Breast epithelium (tissue), 4 donors: ENCODE measurements at regions not wholly inside any gene's neighbourhood (a gene's known extent, or its start where the extent isn't known, plus 50 kb on each side); places are given as distances from the start of the nearest gene placed in this dataset.

Experiments
- DNase-seq, 2 donors: peaks; one replicate each; pipeline ENCODE4 v3.0.0-alpha.2; 2019; ENCODE audit warnings: low spot score in 2 of 2
- H3K27ac ChIP-seq, 2 donors: fragments of 200-600 bp; sonication (generic) in 1 of 2; one replicate each; pipeline ENCODE4 v1.5.1; 2016 to 2019; ENCODE audit warnings: mild to moderate bottlenecking in 1 of 2
- H3K27me3 ChIP-seq, 2 donors: fragments of 200-600 bp; sonication (generic) in 1 of 2; one replicate each; pipeline versions ENCODE4 v1.5.1 to v1.6.0; 2017 to 2019; ENCODE audit warnings: control low read depth in 1 of 2, mild to moderate bottlenecking in 1 of 2
- H3K36me3 ChIP-seq: fragments of 200-600 bp; one replicate; pipeline ENCODE4 v1.5.1; 2019
- H3K4me1 ChIP-seq, 2 donors: fragments of 200-600 bp; sonication (generic); one replicate each; pipeline ENCODE4 v1.5.1; 2016 to 2019; ENCODE audit warnings: control low read depth in 1 of 2
- H3K4me3 ChIP-seq, 3 donors: fragments of 200-600 bp; sonication (generic); 1 replicate in 2 of 3; 2 replicates in 1 of 3; pipeline ENCODE4 v1.5.1; 2016 to 2019; ENCODE audit warnings: mild to moderate bottlenecking in 3 of 3, moderate library complexity in 2 of 3
- H3K9me3 ChIP-seq, 2 donors: fragments of 200-600 bp; sonication (generic) in 1 of 2; one replicate each; pipeline ENCODE4 v1.5.1; 2016 to 2019; ENCODE audit warnings: control low read depth in 1 of 2
- CTCF ChIP-seq, 3 donors: fragments of 450-650 bp; IDR thresholded peaks; one replicate each; pipeline ENCODE4 v1.5.1; 2016 to 2017; ENCODE audit warnings: antibody characterized with exemption in 3 of 3, mild to moderate bottlenecking in 3 of 3, moderate library complexity in 3 of 3
- POLR2A ChIP-seq: fragments of 450-650 bp; IDR thresholded peaks from one replicate; pipeline ENCODE4 v1.6.1; 2016; ENCODE audit warnings: antibody characterized with exemption, mild to moderate bottlenecking, moderate library complexity
- POLR2AphosphoS5 ChIP-seq, 3 donors: sonication (generic); formaldehyde crosslinking; IDR thresholded peaks; one replicate each; pipeline ENCODE4 v1.6.1; 2017; ENCODE audit warnings: antibody characterized with exemption in 3 of 3
- intact Hi-C: fragments of 100-400 bp; cut with DNase I; formaldehyde crosslinking; loops from one replicate; pipeline ENCODE4 v1.15.1; 2023; ENCODE audit warnings: low total_unique reads

- intact Hi-C loops = no loop called here
- no peaks in the 10 kb centered on the region for H3K27me3 ChIP-seq
- H3K4me3 ChIP-seq = no peak overlapping the region
- H3K4me1 ChIP-seq = no peaks in the 10 kb centered on the region
- H3K27ac ChIP-seq = no peak overlapping the region
- TF ChIP-seq POLR2A = no peak
- TF ChIP-seq CTCF (IDR thresholded peaks at IDR 0.05) = no peak
- TF ChIP-seq POLR2AphosphoS5 (IDR thresholded peaks at IDR 0.05) = no peak
- no peaks in the 10 kb centered on the region for H3K36me3 ChIP-seq
- no peak for DNase-seq
- H3K9me3 ChIP-seq = no peaks in the 10 kb centered on the region
Observed at GRCh38 chr7:125370502-125370901, 440.9 kb upstream of the POT1 start.

- H3K4me3 ChIP-seq = no peak overlapping the region
- TF ChIP-seq CTCF (IDR thresholded peaks at IDR 0.05) (no peak), POLR2A (no peak), POLR2AphosphoS5 (IDR thresholded peaks at IDR 0.05) (no peak)
- no peak for DNase-seq
- H3K9me3 ChIP-seq = no peaks in the 10 kb centered on the region
- intact Hi-C loops = no loop called here
- no peaks in the 10 kb centered on the region for H3K27me3 ChIP-seq
- no peaks in the 10 kb centered on the region for H3K4me1 ChIP-seq
- H3K27ac ChIP-seq = no peak overlapping the region
- no peaks in the 10 kb centered on the region for H3K36me3 ChIP-seq
Observed at GRCh38 chr7:125363873-125364272, 434.2 kb upstream of the POT1 start.

- intact Hi-C loops = no loop called here
- TF ChIP-seq CTCF (IDR thresholded peaks at IDR 0.05) = no peak
- TF ChIP-seq POLR2A = no peak
- TF ChIP-seq POLR2AphosphoS5 (IDR thresholded peaks at IDR 0.05) = no peak
- no peak overlapping the region for H3K4me3 ChIP-seq
- DNase-seq = no peak
- H3K9me3 ChIP-seq = no peaks in the 10 kb centered on the region
- no peaks in the 10 kb centered on the region for H3K4me1 ChIP-seq
- H3K27ac ChIP-seq = no peak overlapping the region
- H3K27me3 ChIP-seq = no peaks in the 10 kb centered on the region
- no peaks in the 10 kb centered on the region for H3K36me3 ChIP-seq
Observed at GRCh38 chr7:125358551-125359167, 429.0 kb upstream of the POT1 start.

- H3K4me3 ChIP-seq = no peak overlapping the region
- TF ChIP-seq POLR2A (no peak), POLR2AphosphoS5 (IDR thresholded peaks at IDR 0.05) (no peak), CTCF (IDR thresholded peaks at IDR 0.05) (no peak)
- no peaks in the 10 kb centered on the region for H3K27me3 ChIP-seq
- DNase-seq = no peak
- no peak overlapping the region for H3K27ac ChIP-seq
- no peaks in the 10 kb centered on the region for H3K36me3 ChIP-seq
- intact Hi-C loops = no loop called here
- H3K9me3 ChIP-seq = no peaks in the 10 kb centered on the region
- no peaks in the 10 kb centered on the region for H3K4me1 ChIP-seq
Observed at GRCh38 chr7:125357676-125358455, 428.2 kb upstream of the POT1 start.

GRCh38 chr7:125355899-125356298 is 426.3 kb upstream of the POT1 start:
- Histone ChIP-seq H3K4me1 (no peaks in the 10 kb centered on the region), H3K36me3 (no peaks in the 10 kb centered on the region), H3K4me3 (no peak overlapping the region), H3K9me3 (no peaks in the 10 kb centered on the region), H3K27me3 (no peaks in the 10 kb centered on the region), H3K27ac (no peak overlapping the region)
- TF ChIP-seq POLR2A = no peak
- TF ChIP-seq CTCF (IDR thresholded peaks at IDR 0.05) = no peak
- TF ChIP-seq POLR2AphosphoS5 (IDR thresholded peaks at IDR 0.05) = no peak
- no peak for DNase-seq
- intact Hi-C loops = no loop called here
